ENCODE measurements at regions not wholly inside any gene's neighbourhood (a gene's known extent, or its start where the extent isn't known, plus 50 kb on each side); places are given as distances from the start of the nearest gene placed in this dataset.

DNA sequence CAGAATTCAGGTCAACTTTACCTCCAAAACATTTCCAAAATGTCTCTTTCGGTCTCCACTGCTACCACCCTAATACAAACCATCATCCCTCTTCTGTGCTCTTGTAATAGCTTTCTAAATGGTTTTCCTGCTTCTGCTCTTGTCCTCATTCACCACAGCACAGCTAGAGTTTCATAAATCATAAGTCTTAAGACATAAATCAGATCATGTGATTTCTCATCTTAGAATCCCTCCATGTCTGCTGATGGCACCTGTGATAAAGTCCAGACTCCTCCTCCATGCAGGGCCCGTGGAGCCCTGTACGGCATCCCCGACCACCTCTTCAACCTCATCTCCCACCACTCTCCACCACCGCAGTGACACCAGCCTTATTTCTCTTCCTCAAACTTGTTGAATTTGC lies 212.3 kb upstream of the MKLN1 start:
- H3K9me3 Mint-ChIP-seq: peaks cover 10% of the 10 kb centered on the region
- H3K4me3 Mint-ChIP-seq: no peak overlapping the region
- peaks cover 2% of the 10 kb centered on the region for H3K27me3 Mint-ChIP-seq
- DNase-seq (no peak), ATAC-seq (no peak)
- H3K4me1 Mint-ChIP-seq: peaks cover 21% of the 10 kb centered on the region
- peaks cover 2% of the 10 kb centered on the region for H3K36me3 Mint-ChIP-seq (ENCODE audit: low read depth)
- no peak overlapping the region for H3K27ac Mint-ChIP-seq

DNA sequence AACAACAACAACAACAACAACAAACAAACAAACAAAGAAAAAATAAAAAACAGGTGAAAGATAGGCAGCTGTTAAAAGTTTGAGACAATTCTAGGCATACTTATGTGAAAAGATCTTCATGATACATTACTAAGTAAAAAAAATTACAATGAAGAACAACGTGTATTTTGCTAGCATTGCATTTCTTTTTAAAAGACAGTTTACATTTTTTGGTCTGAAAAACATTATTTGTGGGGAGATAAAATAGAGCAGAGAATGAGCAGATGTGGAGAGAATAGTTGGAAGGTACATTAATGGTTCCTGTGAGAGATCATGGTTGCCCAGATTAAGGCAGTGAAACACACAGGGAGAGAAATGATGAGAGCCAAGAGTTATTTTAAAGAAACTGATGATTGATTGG lies 210.2 kb upstream of the MKLN1 start:
- DNase-seq: no peak
- Mint-ChIP-seq H3K27ac (no peak overlapping the region), H3K36me3 (ENCODE audit: low read depth) (peaks cover 6% of the 10 kb centered on the region), H3K4me1 (peaks cover 8% of the 10 kb centered on the region), H3K4me3 (no peak overlapping the region), H3K9me3 (peaks cover 17% of the 10 kb centered on the region), H3K27me3 (no peaks in the 10 kb centered on the region)
- ATAC-seq: no peak

DNA sequence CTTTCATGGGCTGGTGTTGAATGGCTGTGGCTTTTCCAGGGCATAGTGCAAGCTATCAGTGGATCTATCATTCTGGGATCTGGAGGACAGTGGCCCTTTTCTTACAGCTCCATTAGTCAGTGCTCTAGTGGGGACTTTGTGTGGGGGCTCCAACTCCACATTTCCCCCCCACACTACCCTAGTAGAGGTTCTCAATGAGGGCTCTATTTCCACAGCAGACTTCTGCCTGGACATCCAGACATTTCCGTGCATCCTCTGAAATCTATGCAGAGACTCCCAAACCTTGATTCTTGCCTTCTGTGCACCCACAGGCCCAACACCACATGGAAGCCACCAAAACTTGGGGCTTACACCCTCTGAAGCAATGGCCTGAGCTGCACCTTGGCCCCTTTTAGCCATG lies 208.3 kb upstream of the MKLN1 start:
- DNase-seq (no peak), ATAC-seq (no peak)
- Mint-ChIP-seq H3K9me3 (peaks cover 17% of the 10 kb centered on the region), H3K27me3 (no peaks in the 10 kb centered on the region), H3K27ac (no peak overlapping the region), H3K36me3 (ENCODE audit: low read depth) (peaks cover 6% of the 10 kb centered on the region), H3K4me1 (peaks cover 7% of the 10 kb centered on the region), H3K4me3 (no peak overlapping the region)

DNA sequence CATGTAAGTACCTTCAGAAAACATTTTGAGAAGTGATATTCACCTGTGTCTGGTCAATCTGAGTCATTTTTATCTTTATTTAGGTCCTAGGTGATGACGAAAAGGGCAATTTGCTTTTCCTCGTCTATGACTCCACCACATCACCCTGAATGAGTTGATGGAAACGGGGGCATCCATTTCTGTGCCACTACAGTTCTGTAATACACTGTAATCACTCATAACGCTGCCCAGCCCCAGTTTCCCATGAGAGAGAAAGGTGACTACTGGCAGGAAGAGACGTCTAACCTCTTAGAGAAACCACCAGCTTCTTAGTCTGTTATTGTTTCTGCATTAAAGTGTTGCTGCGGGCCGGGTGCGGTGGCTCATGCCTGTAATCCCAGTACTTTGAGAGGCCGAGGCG lies 205.3 kb upstream of the MKLN1 start:
- H3K4me3 Mint-ChIP-seq: no peak overlapping the region
- H3K36me3 Mint-ChIP-seq (ENCODE audit: low read depth): peaks cover 5% of the 10 kb centered on the region
- H3K4me1 Mint-ChIP-seq: peaks cover 7% of the 10 kb centered on the region
- DNase-seq: no peak
- H3K27me3 Mint-ChIP-seq: no peaks in the 10 kb centered on the region
- H3K9me3 Mint-ChIP-seq: peaks cover 16% of the 10 kb centered on the region
- H3K27ac Mint-ChIP-seq: no peak overlapping the region
- peak; percentile 71 for ATAC-seq

DNA sequence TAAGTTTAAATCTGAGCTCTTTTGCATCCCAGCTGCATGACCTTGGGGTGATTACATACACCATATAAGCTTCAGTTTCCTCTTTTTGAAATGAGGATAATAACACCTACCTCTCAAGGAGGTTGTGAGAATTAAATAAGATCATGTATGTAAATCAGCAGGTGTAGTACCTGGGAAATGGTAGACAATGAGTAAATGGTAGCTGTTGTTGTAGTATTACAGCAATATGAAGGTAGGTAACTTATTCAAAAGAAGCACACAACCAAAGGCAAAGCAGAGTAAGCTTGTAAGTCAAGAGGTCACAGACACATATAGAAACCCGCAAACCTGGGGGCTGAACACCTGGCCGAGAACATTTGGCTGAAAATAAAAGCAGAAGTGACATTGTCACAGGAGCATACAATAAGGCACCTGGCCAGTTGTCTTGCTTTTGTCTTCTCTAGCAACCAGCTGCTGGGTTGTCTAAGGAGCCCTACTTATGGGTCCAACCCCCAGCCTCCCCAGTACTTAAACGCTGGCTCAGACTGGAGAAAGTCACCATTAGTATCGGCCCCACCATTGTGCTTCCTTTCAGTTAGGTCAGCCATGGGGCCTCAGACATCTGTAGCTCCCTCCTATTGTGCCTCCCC lies 203.6 kb upstream of the MKLN1 start:
- ATAC-seq: peak; percentile 20
- no peak overlapping the region for H3K27ac Mint-ChIP-seq
- H3K27me3 Mint-ChIP-seq: no peaks in the 10 kb centered on the region
- no peak overlapping the region for H3K4me3 Mint-ChIP-seq
- DNase-seq: no peak
- peaks cover 7% of the 10 kb centered on the region for H3K4me1 Mint-ChIP-seq
- H3K36me3 Mint-ChIP-seq (ENCODE audit: low read depth): peaks cover 3% of the 10 kb centered on the region
- H3K9me3 Mint-ChIP-seq: peaks cover 9% of the 10 kb centered on the region

DNA sequence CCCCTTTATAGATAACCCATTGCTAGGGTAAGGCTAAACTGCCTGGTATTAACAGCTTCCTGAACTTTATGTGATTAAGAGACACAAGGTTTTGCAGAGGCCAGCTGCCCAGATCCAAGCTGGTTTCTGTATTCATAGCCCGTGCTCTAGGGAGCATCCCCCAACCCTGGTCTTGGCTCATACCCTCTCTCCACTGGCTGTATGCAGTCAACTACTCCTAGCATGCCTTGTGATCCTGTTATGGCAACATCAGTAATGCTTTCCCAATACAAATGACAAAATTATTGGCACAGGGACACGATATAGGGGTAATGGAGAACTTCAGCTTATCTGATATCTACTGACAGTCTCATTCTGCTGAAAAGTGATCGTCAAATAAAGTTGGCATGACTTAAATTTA lies 202.8 kb upstream of the MKLN1 start:
- H3K4me3 Mint-ChIP-seq: no peak overlapping the region

DNA sequence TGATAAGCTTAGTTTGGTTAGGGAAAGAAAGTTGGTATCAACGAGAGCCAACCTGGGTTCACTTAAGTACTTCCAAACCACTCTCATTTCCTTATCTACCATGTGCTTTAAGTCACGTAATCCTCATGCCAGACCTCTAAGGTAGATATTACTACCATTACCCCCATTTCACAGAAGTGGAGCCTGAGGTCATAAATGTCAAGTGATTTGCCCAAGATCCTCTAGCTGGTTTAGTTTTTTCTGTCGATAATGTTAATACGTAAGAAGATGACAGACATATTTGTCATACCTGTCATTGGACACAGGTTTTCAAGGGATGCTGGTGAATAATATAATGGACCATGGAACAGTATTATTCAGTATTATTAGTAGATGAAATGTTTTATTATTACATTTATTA lies 197.4 kb upstream of the MKLN1 start:
- no peak overlapping the region for H3K27ac Mint-ChIP-seq
- no peaks in the 10 kb centered on the region for H3K27me3 Mint-ChIP-seq
- no peaks in the 10 kb centered on the region for H3K9me3 Mint-ChIP-seq
- DNase-seq: no peak
- H3K36me3 Mint-ChIP-seq (ENCODE audit: low read depth): no peaks in the 10 kb centered on the region
- ATAC-seq: no peak
- H3K4me1 Mint-ChIP-seq: no peaks in the 10 kb centered on the region
- H3K4me3 Mint-ChIP-seq: no peak overlapping the region

More for the DNA sequence above, 202.8 kb upstream of the MKLN1 start:
- Mint-ChIP-seq H3K4me1 (peaks cover 7% of the 10 kb centered on the region), H3K27me3 (no peaks in the 10 kb centered on the region), H3K9me3 (peaks cover 7% of the 10 kb centered on the region), H3K36me3 (ENCODE audit: low read depth) (peaks cover 3% of the 10 kb centered on the region), H3K27ac (no peak overlapping the region)
- DNase-seq (no peak), ATAC-seq (no peak)

DNA sequence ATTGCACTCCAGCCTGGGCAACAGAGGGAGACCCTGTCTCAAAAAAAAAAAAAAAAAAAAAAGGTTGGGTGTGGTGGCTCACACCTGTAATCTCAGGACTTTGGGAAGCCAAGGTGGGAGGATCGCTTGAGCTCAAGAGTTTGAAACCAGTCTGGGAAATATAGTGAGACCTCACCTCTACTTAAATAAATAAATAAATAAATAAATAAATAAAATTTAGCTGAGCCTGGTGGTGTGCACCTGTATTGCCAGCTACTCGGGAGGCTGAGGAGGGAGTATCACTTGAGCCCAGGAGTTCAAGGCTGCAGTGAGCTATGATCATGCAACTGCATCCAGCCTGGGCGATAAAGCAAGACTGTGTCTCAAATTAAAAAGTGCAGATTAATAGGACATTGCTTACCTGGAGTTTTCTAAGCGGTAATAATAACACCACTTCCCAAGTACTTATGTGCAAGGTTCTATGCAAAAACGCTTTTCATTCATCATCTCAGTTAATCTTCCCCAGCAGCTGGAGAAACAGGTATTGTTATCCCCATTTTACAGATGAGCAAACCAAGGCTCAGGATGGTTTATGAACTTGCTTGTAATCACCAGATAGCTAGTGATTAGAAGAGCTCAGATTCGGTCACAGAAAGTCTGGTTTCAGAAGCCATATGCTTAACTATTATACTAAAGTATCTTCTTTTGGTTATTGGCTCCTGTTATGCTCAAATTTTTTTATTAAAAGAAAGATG lies 196.5 kb upstream of the MKLN1 start:
- Mint-ChIP-seq H3K4me3 (no peak overlapping the region), H3K4me1 (no peaks in the 10 kb centered on the region), H3K27ac (no peak overlapping the region), H3K27me3 (no peaks in the 10 kb centered on the region), H3K9me3 (no peaks in the 10 kb centered on the region), H3K36me3 (ENCODE audit: low read depth) (no peaks in the 10 kb centered on the region)
- DNase-seq (no peak), ATAC-seq (no peak)

DNA sequence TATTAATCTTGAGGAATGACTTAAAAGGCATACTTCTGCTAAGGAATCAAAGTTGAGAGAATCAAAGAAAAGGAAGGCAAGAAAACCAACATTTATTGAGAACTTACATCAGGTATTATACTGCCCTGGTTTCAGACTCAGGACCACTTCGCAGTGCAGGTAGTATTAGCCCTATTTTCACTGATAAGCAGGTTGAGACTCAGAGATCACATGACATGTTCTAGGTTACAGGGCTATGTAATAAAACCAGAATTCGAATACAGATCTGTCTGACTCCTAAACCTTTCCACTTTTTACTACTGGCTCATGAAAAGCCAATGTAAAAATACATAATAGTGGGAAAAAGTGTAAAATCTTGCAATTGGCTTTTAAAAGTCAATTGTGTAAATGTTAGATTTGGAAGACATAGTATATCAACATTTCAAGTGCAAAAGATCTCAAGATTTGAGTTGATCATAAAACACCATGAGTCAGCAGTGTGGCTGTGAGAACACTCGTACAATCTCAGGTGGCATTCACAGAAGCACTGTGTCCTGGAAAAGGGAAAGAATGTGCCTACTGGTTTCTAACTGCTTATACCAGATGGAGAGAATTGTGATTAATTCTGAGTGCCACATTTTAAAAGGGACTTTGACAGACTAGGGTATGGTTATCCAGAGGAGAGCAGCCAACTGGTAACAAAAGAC lies 195.8 kb upstream of the MKLN1 start:
- no peaks in the 10 kb centered on the region for H3K27me3 Mint-ChIP-seq
- no peak for ATAC-seq
- no peaks in the 10 kb centered on the region for H3K9me3 Mint-ChIP-seq
- peaks cover 4% of the 10 kb centered on the region for H3K4me1 Mint-ChIP-seq
- no peaks in the 10 kb centered on the region for H3K36me3 Mint-ChIP-seq (ENCODE audit: low read depth)
- no peak overlapping the region for H3K4me3 Mint-ChIP-seq
- no peak overlapping the region for H3K27ac Mint-ChIP-seq
- no peak for DNase-seq

DNA sequence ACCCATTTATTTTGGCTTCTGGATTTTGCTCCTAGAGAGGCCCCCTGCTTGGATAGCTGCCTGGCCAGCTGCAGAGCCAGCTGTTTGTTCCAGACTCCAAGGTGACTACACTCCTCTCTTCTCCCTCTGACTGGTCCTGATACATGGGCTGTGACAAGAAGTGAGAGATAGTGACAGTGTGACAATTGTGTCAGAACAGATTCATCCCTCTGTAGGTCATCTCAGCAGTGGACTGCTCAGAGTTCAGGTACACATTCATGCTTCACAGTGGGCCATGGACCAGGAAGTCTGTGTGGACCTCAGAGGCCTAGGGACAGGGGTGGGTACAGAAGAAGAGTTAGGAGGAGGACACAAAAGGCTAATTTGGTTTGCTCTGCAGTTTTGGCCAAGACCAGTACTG lies 188.2 kb upstream of the MKLN1 start:
- H3K4me3 Mint-ChIP-seq: no peak overlapping the region
- no peak overlapping the region for H3K27ac Mint-ChIP-seq
- H3K36me3 Mint-ChIP-seq (ENCODE audit: low read depth): no peaks in the 10 kb centered on the region
- no peaks in the 10 kb centered on the region for H3K27me3 Mint-ChIP-seq
- peaks cover 4% of the 10 kb centered on the region for H3K4me1 Mint-ChIP-seq
- ATAC-seq (no peak), DNase-seq (no peak)
- H3K9me3 Mint-ChIP-seq: no peaks in the 10 kb centered on the region

DNA sequence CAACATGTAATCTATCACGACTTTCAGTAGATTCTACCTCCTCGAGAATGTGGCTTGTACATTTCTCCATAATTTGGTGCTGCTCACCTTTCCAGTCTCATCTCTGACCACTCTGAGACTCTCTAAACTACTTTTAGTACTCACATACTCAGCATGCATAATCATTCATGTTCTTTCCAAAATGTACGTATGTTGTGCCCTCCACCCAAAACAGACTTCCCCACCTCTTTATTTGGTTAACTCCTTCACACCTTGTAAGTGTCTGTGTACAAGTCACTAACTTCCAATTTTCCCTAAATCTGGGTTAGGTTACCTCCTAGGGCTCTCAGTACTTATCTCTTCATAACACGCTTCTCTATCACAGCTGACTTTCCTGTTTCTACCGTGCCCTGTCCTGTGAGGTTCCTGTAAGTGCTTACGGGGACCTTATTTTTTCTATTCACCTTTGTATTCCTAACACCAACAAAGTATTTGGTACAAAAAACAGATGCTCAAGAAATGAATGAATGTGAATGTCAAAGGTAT lies 186.2 kb upstream of the MKLN1 start:
- Mint-ChIP-seq H3K36me3 (ENCODE audit: low read depth) (no peaks in the 10 kb centered on the region), H3K27me3 (no peaks in the 10 kb centered on the region), H3K4me1 (peaks cover 4% of the 10 kb centered on the region), H3K4me3 (no peak overlapping the region), H3K9me3 (no peaks in the 10 kb centered on the region), H3K27ac (no peak overlapping the region)
- no peak for ATAC-seq
- no peak for DNase-seq

DNA sequence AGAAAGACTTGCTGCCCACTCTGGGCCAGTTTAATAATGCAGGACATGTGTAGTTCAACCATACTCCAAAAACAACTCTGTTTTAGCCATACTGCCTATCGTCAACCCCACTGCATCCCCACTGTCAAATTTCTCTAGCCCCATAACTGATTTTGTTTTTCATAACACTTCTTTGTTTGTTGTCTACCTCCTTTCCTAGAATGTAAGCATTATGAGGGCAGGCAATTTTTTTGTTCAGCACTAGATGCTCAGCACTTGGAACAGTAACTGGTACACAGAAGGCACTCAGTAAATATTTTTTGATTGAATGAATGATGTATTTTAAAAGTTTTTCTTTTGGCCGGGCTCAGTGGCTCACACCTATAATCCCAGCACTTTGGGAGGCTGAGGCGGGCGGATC lies 183.8 kb upstream of the MKLN1 start:
- H3K4me1 Mint-ChIP-seq: no peaks in the 10 kb centered on the region
- DNase-seq (no peak), ATAC-seq (no peak)
- H3K27ac Mint-ChIP-seq: no peak overlapping the region
- H3K4me3 Mint-ChIP-seq: no peak overlapping the region
- no peaks in the 10 kb centered on the region for H3K9me3 Mint-ChIP-seq
- H3K36me3 Mint-ChIP-seq (ENCODE audit: low read depth): no peaks in the 10 kb centered on the region
- H3K27me3 Mint-ChIP-seq: no peaks in the 10 kb centered on the region

DNA sequence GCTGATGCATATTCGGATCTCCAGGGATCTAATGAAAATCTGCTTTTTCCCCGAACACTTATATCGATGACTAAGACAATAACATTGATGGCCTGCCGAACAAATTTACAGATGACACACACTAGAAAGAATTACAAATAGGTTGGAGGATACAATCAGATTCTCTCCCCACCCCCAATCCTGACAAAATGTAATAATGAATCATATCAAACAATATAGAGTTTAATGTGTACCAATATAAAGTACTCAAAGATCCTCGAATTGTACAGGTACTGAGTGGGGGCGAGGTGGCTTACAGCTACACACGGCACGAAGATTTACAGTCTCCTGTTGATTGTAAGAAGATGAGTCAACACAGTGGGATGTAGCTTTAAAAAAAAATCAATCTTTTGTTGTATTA lies 182.7 kb upstream of the MKLN1 start:
- Mint-ChIP-seq H3K36me3 (ENCODE audit: low read depth) (no peaks in the 10 kb centered on the region), H3K4me3 (no peak overlapping the region), H3K4me1 (no peaks in the 10 kb centered on the region), H3K27me3 (no peaks in the 10 kb centered on the region), H3K9me3 (no peaks in the 10 kb centered on the region), H3K27ac (no peak overlapping the region)
- ATAC-seq: no peak
- no peak for DNase-seq

DNA sequence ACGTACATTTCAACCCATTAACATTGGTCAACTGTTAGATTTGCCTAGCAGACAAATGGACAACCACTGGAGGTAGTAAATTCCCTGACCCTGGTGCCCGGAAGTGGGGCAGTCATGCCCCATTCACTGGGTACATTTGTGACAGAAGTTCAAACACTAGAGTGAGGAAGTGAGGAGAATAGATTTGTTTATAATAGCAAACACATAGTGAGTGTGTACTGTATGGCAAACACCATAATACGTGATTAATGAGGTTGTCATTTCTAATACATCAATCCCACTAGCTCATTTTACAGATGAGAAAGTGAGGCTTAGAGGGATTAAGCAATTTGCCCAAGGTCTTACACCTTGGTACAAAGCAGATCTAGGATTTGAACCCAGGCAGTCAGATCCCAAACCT lies 181.9 kb upstream of the MKLN1 start:
- no peaks in the 10 kb centered on the region for H3K4me1 Mint-ChIP-seq
- H3K27me3 Mint-ChIP-seq: no peaks in the 10 kb centered on the region
- DNase-seq (no peak), ATAC-seq (no peak)
- no peak overlapping the region for H3K4me3 Mint-ChIP-seq
- H3K36me3 Mint-ChIP-seq (ENCODE audit: low read depth): no peaks in the 10 kb centered on the region
- H3K27ac Mint-ChIP-seq: no peak overlapping the region
- H3K9me3 Mint-ChIP-seq: no peaks in the 10 kb centered on the region

DNA sequence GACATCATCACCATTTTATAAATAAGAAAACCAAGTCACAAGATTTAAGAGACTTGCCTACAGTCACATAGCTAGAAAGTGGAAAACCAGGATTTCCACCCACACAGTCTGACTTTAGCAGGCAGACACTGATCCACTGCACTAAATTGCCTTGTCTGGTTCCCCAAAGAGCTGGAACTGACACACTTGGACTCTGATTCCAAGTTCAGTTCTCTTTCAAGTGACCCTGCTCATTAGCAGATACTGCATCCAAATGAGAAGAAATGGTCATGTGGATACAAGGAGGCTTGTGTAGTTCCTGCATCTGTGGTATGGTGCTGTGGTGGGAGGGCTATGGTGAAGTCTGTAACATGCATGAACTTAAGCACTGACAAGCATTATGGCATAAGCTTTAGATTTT lies 180.1 kb upstream of the MKLN1 start:
- Mint-ChIP-seq H3K27ac (no peak overlapping the region), H3K36me3 (ENCODE audit: low read depth) (no peaks in the 10 kb centered on the region), H3K27me3 (no peaks in the 10 kb centered on the region), H3K4me1 (no peaks in the 10 kb centered on the region), H3K9me3 (no peaks in the 10 kb centered on the region), H3K4me3 (no peak overlapping the region)
- ATAC-seq (no peak), DNase-seq (no peak)
